ENCODE measurements at regions not wholly inside any gene's neighbourhood (a gene's known extent, or its start where the extent isn't known, plus 50 kb on each side); places are given as distances from the start of the nearest gene placed in this dataset.
"Not testable (repeated sequence)": the region's sequence is repeated elsewhere in the genome, so short reads cannot be mapped to it uniquely, and the experiment has no call there.

DNA sequence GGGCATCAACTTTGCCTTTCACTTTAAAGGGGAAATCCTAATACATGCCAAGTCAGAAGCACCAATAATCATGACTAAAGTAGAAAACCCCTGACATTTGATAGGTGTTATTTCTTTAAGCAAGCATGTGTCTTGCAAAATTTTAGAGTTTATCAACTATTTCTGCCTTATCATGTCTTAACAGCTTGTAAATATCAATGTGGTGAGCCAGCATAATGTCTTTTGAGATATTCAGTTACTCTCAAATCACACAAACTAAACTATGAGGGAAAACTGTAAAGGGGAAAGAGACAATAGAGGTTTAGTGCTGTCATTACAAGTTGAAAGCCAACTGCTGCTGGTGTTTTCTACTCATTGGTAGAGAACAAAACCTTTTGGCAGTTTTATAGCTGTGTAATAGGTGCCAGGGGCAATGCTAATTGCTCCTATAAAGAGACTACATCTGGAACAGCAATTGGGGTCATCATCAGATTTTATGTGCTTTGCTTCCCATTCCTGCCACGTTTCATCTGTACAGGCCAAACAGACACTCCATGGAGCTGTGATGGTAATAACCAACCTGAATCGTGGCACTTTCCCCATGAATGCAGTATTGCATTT, 1027.4 kb downstream of the FSCB start:
- no peaks in the 10 kb centered on the region for H3K36me3 Mint-ChIP-seq
- no peak overlapping the region for H3K27ac Mint-ChIP-seq
- ATAC-seq (no peak), DNase-seq (ENCODE audit: low spot score in 2 of 2) (no peak)
- H3K9me3 Mint-ChIP-seq: peaks cover 6 to 13% of the 10 kb centered on the region in 2 donors

- Mint-ChIP-seq H3K36me3 (no peaks in the 10 kb centered on the region), H3K9me3 (peaks cover 4 to 9% of the 10 kb centered on the region in 2 donors), H3K27ac (no peak overlapping the region)
- DNase-seq (ENCODE audit: low spot score in 2 of 2): no peak
- no peak for ATAC-seq
Observed at GRCh38 chr14:43476822-43477221, 1030.3 kb downstream of the FSCB start.

DNA sequence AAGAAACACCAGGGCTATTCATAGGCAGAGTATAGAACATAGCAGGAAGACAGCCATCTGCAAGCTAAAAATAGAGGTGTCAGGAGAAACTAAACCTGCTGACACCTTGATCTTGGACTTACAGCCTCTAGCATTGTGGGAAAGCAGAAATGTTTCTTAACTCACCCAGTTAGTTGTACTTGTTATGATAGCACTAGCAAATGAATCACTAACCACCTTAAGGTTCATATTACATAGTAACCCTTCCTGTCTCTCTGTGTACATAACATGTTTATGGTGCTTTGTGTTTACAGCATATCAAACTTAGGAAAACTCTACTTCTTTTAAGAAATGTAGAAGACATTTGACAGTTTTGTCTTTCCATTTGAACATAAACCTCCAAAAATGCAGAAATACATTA, 1031.3 kb downstream of the FSCB start:
- no peak for ATAC-seq
- H3K27ac Mint-ChIP-seq: no peak overlapping the region
- H3K36me3 Mint-ChIP-seq: no peaks in the 10 kb centered on the region
- H3K9me3 Mint-ChIP-seq: peaks cover 9% of the 10 kb centered on the region in 2 donors
- no peak for DNase-seq (ENCODE audit: low spot score in 2 of 2)

GRCh38 chr14:43471595-43471994, 1035.5 kb downstream of the FSCB start:
- Mint-ChIP-seq H3K9me3 (peaks cover 5 to 9% of the 10 kb centered on the region in 2 donors), H3K36me3 (no peaks in the 10 kb centered on the region), H3K27ac (no peak overlapping the region)
- ATAC-seq (no peak), DNase-seq (ENCODE audit: low spot score in 2 of 2) (no peak)

DNA sequence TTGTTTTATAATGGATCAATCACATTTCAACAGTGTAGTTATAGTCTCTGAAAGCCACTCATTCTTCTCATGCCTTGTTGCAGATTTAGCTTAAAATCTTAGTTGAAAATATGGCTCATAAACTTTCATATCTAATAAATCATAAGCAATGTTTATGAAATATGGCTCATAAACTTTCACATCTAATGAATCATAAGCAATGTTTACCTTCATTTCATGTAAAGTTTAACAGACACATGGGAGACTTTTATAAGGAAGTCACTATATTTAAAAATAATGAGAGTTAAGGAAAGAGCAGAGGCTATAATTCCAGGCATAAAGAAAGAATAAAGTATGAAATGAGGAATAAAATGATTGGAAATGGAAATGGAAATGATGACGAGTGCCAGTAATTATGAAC, 1042.1 kb downstream of the FSCB start:
- DNase-seq (ENCODE audit: low spot score in 2 of 2) (no peak), ATAC-seq (no peak)
- peaks cover 8 to 15% of the 10 kb centered on the region in 2 donors for H3K9me3 Mint-ChIP-seq
- H3K27ac Mint-ChIP-seq: no peak overlapping the region
- H3K36me3 Mint-ChIP-seq: no peaks in the 10 kb centered on the region

- DNase-seq (ENCODE audit: low spot score in 2 of 2) (no peak), ATAC-seq (no peak)
- Mint-ChIP-seq H3K9me3 (peaks cover 5 to 22% of the 10 kb centered on the region in 2 donors), H3K36me3 (no peaks in the 10 kb centered on the region), H3K27ac (no peak overlapping the region)
Observed at GRCh38 chr14:43449291-43449690, 1057.8 kb downstream of the FSCB start.

DNA sequence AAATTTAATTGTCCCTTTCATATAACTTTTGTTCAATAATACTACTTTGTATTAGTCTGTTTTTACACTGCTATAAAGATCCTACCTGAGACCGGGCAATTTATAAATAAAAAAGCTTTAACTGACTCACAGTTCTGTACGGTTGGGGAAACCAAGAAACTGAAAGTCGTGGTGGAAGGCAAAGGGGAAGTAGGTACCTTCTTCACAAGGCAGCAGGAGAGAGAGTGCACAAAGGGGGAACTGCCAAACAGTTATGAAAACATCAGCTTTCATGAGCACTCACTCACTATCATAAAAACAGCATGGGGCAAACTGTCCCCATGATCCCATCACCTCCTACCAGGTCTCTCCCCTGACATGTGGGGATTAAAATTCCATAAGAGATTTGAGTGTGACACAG, 1069.0 kb downstream of the FSCB start:
- DNase-seq (ENCODE audit: low spot score in 2 of 2) (no peak), ATAC-seq (no peak)
- Mint-ChIP-seq H3K27ac (no peak overlapping the region), H3K36me3 (no peaks in the 10 kb centered on the region), H3K9me3 (peaks cover 6 to 21% of the 10 kb centered on the region in 2 donors)

DNA sequence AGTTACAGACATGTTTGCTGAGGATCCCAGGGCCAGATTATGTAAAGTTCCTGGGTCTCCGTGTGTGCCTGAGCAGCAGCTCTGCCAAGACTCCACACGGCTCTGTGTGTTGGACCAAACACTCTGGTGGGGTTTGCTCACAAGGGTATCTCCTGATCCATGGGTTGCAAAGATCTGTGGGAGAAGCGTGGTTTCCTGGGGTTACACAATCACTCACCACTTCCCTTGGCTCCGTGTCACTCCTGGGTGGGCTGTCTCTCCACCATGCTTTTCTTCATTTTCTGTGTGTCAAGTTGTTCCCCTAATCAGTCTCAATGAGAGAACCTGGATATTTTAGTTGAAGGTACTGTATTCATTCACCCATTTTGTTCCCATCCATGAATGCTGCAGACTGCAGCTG, 1088.8 kb downstream of the FSCB start:
- ATAC-seq: no peak
- DNase-seq (ENCODE audit: low spot score in 2 of 2): no peak
- H3K27ac Mint-ChIP-seq: no peak overlapping the region
- peaks cover 18 to 26% of the 10 kb centered on the region in 2 donors for H3K9me3 Mint-ChIP-seq
- H3K36me3 Mint-ChIP-seq: no peaks in the 10 kb centered on the region

GRCh38 chr14:43413084-43413483, 1094.0 kb downstream of the FSCB start:
- Mint-ChIP-seq H3K9me3 (peaks cover 0 to 13% of the 10 kb centered on the region in 2 donors), H3K27ac (no peak overlapping the region), H3K36me3 (no peaks in the 10 kb centered on the region)
- DNase-seq (ENCODE audit: low spot score in 2 of 2): no peak
- ATAC-seq: no peak

DNA sequence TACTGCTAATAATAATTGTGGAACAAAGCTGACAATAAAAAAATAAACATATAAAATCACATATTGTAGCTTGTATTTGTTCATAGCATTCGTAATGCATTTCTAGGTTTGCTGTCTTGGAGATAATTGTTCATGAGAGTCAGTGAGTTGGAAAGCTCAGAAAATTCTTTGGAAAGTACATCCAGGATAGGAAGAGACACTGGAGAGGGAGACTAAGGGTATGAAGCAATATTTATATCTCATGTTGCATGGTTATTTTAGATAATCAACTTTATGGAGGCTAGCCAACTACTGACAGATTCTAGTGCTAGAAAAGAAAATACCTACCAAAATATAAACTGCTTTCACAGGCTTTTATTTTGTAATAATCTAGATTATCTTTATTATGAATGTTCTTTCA, 1095.2 kb downstream of the FSCB start:
- Mint-ChIP-seq H3K9me3 (peaks cover 4 to 11% of the 10 kb centered on the region in 2 donors), H3K27ac (no peak overlapping the region), H3K36me3 (no peaks in the 10 kb centered on the region)
- DNase-seq (ENCODE audit: low spot score in 2 of 2) (no peak), ATAC-seq (no peak)

GRCh38 chr14:43410631-43411030, 1096.5 kb downstream of the FSCB start:
- Mint-ChIP-seq H3K27ac (no peak overlapping the region), H3K9me3 (peaks cover 4 to 8% of the 10 kb centered on the region in 2 donors), H3K36me3 (no peaks in the 10 kb centered on the region)
- no peak for DNase-seq (ENCODE audit: low spot score in 2 of 2)
- ATAC-seq: no peak

DNA sequence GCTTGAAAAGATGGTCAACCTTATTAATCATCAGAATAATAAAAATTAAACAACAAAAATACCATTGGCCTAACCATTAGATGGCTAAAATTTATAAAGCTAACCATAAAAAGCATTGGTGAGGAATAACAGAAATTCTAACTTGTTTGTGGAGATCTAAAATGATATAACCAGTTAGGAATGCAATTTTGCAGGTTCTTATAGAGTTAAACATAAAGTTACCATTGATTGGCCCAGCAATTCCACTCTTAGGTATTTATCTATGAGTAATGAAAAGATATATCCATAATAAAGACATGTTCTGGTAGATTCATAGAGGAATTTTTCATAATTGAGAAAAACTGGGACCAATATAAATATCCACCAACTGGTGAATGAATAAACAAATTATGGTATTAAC, 1098.6 kb downstream of the FSCB start:
- Mint-ChIP-seq H3K27ac (no peak overlapping the region), H3K36me3 (no peaks in the 10 kb centered on the region), H3K9me3 (peaks cover 16 to 17% of the 10 kb centered on the region in 2 donors)
- ATAC-seq: no peak
- no peak for DNase-seq (ENCODE audit: low spot score in 2 of 2)

- H3K27ac Mint-ChIP-seq: no peak overlapping the region
- no peaks in the 10 kb centered on the region for H3K36me3 Mint-ChIP-seq
- DNase-seq (ENCODE audit: low spot score in 2 of 2) (no peak), ATAC-seq (no peak)
- H3K9me3 Mint-ChIP-seq: peaks cover 16 to 17% of the 10 kb centered on the region in 2 donors
Observed at GRCh38 chr14:43407706-43408105, 1099.4 kb downstream of the FSCB start.

DNA sequence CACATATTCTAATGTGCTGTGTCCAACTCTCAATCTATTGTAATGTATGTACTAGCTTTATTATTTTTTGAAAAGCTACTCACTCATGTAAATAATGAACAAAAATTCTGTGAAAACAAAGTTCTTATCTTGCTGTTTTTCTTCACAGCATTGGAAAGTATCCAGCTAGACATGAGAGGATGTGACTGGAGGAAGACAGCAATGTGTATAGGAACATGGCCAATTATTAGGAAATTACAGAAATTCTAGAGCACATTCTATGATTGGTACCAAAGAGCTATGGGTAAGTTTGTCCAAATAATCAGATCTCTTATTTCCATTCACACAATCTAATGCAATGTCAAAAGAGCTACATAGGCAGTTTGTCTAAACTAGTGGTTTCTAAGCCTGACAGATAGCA, 1100.2 kb downstream of the FSCB start:
- H3K9me3 Mint-ChIP-seq: peaks cover 16 to 17% of the 10 kb centered on the region in 2 donors
- ATAC-seq (no peak), DNase-seq (ENCODE audit: low spot score in 2 of 2) (no peak)
- no peak overlapping the region for H3K27ac Mint-ChIP-seq
- H3K36me3 Mint-ChIP-seq: no peaks in the 10 kb centered on the region

GRCh38 chr14:43399289-43399688, 1107.8 kb downstream of the FSCB start:
- H3K27ac Mint-ChIP-seq: no peak overlapping the region
- no peak for ATAC-seq
- H3K36me3 Mint-ChIP-seq: no peaks in the 10 kb centered on the region

DNA sequence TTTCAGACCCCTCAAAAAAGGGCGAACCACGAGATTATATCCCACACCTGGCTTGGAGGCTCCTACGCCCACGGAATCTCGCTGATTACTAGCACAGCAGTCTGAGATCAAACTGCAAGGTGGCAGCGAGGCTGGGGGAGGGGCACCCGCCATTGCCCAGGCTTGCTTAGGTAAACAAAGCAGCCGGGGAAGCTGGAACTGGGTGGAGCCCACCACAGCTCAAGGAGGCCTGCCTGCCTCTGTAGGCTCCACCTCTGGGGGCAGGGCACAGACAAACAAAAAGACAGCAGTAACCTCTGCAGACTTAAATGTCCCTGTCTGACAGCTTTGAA, 1136.6 kb downstream of the FSCB start:
- ATAC-seq; DNase-seq (ENCODE audit: low spot score in 2 of 2); H3K36me3 Mint-ChIP-seq; H3K27ac Mint-ChIP-seq: not testable (repeated sequence)
- H3K9me3 Mint-ChIP-seq: peaks cover 11 to 13% of the 10 kb centered on the region in 2 donors

More at GRCh38 chr14:43399289-43399688, 1107.8 kb downstream of the FSCB start:
- peaks cover 13% of the 10 kb centered on the region in 2 donors for H3K9me3 Mint-ChIP-seq
- DNase-seq (ENCODE audit: low spot score in 2 of 2): no peak

DNA sequence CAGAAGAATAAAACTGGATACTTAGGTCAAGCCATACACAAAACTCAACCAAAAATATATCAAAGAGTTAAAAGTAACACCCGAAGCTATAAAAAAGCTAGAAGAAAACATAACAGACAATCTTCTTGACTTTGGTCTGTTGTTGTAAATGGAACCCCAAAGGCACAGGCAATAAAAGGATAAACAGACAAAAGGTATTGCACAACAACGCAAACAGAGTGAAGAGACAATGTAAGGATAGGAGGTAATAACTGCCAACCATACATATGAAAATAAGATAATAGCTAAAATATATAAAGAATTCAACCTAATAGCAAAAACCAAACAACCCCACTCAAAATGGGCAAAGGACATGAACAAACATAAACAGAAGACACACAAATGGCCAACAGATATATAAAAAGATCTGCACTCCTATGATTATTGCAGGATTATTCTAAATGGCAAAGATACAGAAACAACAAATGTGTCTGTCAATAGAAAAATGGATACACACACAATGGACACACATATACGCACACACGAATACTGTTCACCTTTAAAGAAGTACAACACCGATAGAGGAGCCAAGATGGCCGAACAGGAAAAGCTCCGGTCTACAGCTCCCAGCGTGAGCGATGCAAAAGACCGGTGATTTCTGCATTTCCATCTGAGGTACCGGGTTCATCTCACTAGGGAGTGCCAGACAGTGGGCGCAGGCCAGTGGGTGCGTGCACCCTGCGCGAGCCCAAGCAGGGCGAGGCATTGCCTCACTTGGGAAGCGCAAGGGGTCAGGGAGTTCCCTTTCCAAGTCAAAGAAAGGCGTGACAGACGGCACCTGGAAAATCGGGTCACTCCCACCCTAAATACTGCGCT, 1137.1 kb downstream of the FSCB start:
- DNase-seq (ENCODE audit: low spot score in 2 of 2): no peak
- H3K27ac Mint-ChIP-seq: no peak overlapping the region
- peaks cover 11 to 13% of the 10 kb centered on the region in 2 donors for H3K9me3 Mint-ChIP-seq
- ATAC-seq: no peak
- peaks cover 0 to 4% of the 10 kb centered on the region in 2 donors for H3K36me3 Mint-ChIP-seq

DNA sequence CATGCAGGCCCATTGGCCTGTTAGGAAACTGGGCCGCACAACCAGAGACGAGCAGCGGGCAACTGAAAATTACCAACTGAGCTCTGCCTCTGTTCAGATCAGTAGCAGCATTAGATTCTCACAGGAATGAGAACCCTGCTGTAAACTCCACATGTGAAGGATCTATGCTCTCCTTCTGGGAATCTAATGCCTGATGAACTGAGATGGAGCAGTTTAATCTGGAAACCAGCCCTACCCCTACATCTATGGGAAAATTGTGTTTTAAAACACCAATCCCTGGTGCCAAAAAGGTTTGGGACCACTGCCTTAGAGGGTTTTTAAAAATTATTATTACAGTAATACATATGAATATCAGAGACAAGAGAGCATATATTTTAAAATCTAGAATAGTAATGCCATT, 1144.5 kb downstream of the FSCB start:
- DNase-seq (ENCODE audit: low spot score in 2 of 2) (no peak), ATAC-seq (no peak)
- H3K9me3 Mint-ChIP-seq: peaks cover 3 to 8% of the 10 kb centered on the region in 2 donors
- H3K27ac Mint-ChIP-seq: no peak overlapping the region
- H3K36me3 Mint-ChIP-seq: no peaks in the 10 kb centered on the region
